ENCODE measurements at regions not wholly inside any gene's neighbourhood (a gene's known extent, or its start where the extent isn't known, plus 50 kb on each side); places are given as distances from the start of the nearest gene placed in this dataset.

GRCh38 chr2:37838541-37839167 is 86.4 kb upstream of the RMDN2 start:
- no peak overlapping the region for H3K4me3 ChIP-seq (replicated peaks; ENCODE audit: low read depth, low read length)
- DNase-seq (ENCODE audit: extremely low read depth, low read depth): no peak
- TF ChIP-seq CTCF (IDR thresholded peaks at IDR 0.05; ENCODE audit: low read depth, low read length, missing control alignments): no peak

GRCh38 chr2:37839991-37840390 is 85.1 kb upstream of the RMDN2 start:
- no peak for TF ChIP-seq CTCF (IDR thresholded peaks at IDR 0.05; ENCODE audit: low read depth, low read length, missing control alignments)
- no peak for DNase-seq (ENCODE audit: extremely low read depth, low read depth)
- no peak overlapping the region for H3K4me3 ChIP-seq (replicated peaks; ENCODE audit: low read depth, low read length)

GRCh38 chr2:37842732-37843440 is 82.2 kb upstream of the RMDN2 start:
- DNase-seq (ENCODE audit: extremely low read depth, low read depth): no peak
- TF ChIP-seq CTCF (IDR thresholded peaks at IDR 0.05; ENCODE audit: low read depth, low read length, missing control alignments): no peak
- H3K4me3 ChIP-seq (replicated peaks; ENCODE audit: low read depth, low read length): no peak overlapping the region

GRCh38 chr2:37843556-37843955 is 81.5 kb upstream of the RMDN2 start:
- H3K4me3 ChIP-seq (replicated peaks; ENCODE audit: low read depth, low read length): no peak overlapping the region
- no peak for TF ChIP-seq CTCF (IDR thresholded peaks at IDR 0.05; ENCODE audit: low read depth, low read length, missing control alignments)
- no peak for DNase-seq (ENCODE audit: extremely low read depth, low read depth)

- DNase-seq (ENCODE audit: extremely low read depth, low read depth): no peak
- H3K4me3 ChIP-seq (replicated peaks; ENCODE audit: low read depth, low read length): no peak overlapping the region
- no peak for TF ChIP-seq CTCF (IDR thresholded peaks at IDR 0.05; ENCODE audit: low read depth, low read length, missing control alignments)
These were observed 78.9 kb upstream of the RMDN2 start for GRCh38 chr2:37846207-37846606.

GRCh38 chr2:37847792-37848191 is 77.3 kb upstream of the RMDN2 start:
- DNase-seq (ENCODE audit: extremely low read depth, low read depth): no peak
- no peak overlapping the region for H3K4me3 ChIP-seq (replicated peaks; ENCODE audit: low read depth, low read length)
- no peak for TF ChIP-seq CTCF (IDR thresholded peaks at IDR 0.05; ENCODE audit: low read depth, low read length, missing control alignments)

Data from HFF-Myc (cell line).